Mucosa of descending colon (tissue), 3 donors: ENCODE measurements at regions not wholly inside any gene's neighbourhood (a gene's known extent, or its start where the extent isn't known, plus 50 kb on each side); places are given as distances from the start of the nearest gene placed in this dataset.

ENCODE experiments used
- ATAC-seq: fragments of 200-7000 bp; cut with Tn5 transposase; one replicate; pipeline ENCODE4 v1.9.1; 2020; ENCODE audit warnings: mild to moderate bottlenecking, moderate library complexity
- DNase-seq, 3 donors: peaks; one replicate each; pipeline ENCODE4 v3.0.0-alpha.2; 2020
- H3K36me3 ChIP-seq: fragments of 200-600 bp; one replicate; pipeline ENCODE4 v1.8.0; 2021; ENCODE audit warnings: low read depth, mild to moderate bottlenecking
- H3K4me1 ChIP-seq: fragments of 200-600 bp; one replicate; pipeline ENCODE4 v1.8.0; 2021; ENCODE audit warnings: low read depth, mild to moderate bottlenecking
- H3K4me3 ChIP-seq: fragments of 200-600 bp; one replicate; pipeline ENCODE4 v1.8.0; 2021; ENCODE audit warnings: mild to moderate bottlenecking
- H3K9me3 ChIP-seq: fragments of 200-600 bp; one replicate; pipeline ENCODE4 v1.8.0; 2021; ENCODE audit warnings: mild to moderate bottlenecking
- intact Hi-C, 2 donors: fragments of 100-400 bp; cut with DNase I in 1 of 2; cut with micrococcal nuclease in 1 of 2; formaldehyde crosslinking; loops; one replicate each; pipeline versions ENCODE4 v1.11.0 to v1.11.1; 2022; cut with DNase I, micrococcal nuclease
- TF ChIP-seq, protein P1 (sequence below): fragments of 200-600 bp; IDR thresholded peaks from one replicate; pipeline ENCODE4 v1.8.0; 2022; ENCODE audit warnings: antibody characterized with exemption, mild to moderate bottlenecking
- donor health status: DM: no; HTN: no; CAD: no; lungs with moderate emphysema.
- donor health status: DM: no; HTN: no; CAD: no.
- donor health status: DM: no; HTN: yes; CAD: no.

DNA sequence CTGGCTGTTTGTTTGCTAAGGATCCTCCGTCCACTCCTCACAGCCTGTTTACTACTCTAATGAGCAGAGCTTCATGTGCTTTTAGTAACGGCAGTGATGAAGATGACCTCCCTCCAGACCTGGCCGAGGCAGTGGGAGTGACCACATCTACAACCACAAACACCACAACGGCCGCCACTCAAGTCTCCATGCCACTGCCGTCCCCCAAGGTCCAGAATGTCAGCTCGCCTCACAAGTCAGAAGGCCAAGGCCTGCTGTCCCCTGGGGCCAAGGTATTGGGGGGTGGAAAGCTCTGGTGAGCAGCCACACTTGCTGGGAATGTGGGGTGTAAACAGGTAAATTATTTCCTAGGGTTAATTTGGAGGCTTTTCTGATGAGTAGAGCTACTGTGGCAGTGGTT, 926.4 kb downstream of the IPMK start:
- Histone ChIP-seq H3K36me3 (no peaks in the 10 kb centered on the region), H3K4me1 (no peaks in the 10 kb centered on the region), H3K4me3 (no peak overlapping the region), H3K9me3 (peaks cover 25% of the 10 kb centered on the region)
- TF ChIP-seq, protein P1, sequence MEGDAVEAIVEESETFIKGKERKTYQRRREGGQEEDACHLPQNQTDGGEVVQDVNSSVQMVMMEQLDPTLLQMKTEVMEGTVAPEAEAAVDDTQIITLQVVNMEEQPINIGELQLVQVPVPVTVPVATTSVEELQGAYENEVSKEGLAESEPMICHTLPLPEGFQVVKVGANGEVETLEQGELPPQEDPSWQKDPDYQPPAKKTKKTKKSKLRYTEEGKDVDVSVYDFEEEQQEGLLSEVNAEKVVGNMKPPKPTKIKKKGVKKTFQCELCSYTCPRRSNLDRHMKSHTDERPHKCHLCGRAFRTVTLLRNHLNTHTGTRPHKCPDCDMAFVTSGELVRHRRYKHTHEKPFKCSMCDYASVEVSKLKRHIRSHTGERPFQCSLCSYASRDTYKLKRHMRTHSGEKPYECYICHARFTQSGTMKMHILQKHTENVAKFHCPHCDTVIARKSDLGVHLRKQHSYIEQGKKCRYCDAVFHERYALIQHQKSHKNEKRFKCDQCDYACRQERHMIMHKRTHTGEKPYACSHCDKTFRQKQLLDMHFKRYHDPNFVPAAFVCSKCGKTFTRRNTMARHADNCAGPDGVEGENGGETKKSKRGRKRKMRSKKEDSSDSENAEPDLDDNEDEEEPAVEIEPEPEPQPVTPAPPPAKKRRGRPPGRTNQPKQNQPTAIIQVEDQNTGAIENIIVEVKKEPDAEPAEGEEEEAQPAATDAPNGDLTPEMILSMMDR = no peak
- intact Hi-C loops = no loop called here
- ATAC-seq (no peak), DNase-seq (no peak)

DNA sequence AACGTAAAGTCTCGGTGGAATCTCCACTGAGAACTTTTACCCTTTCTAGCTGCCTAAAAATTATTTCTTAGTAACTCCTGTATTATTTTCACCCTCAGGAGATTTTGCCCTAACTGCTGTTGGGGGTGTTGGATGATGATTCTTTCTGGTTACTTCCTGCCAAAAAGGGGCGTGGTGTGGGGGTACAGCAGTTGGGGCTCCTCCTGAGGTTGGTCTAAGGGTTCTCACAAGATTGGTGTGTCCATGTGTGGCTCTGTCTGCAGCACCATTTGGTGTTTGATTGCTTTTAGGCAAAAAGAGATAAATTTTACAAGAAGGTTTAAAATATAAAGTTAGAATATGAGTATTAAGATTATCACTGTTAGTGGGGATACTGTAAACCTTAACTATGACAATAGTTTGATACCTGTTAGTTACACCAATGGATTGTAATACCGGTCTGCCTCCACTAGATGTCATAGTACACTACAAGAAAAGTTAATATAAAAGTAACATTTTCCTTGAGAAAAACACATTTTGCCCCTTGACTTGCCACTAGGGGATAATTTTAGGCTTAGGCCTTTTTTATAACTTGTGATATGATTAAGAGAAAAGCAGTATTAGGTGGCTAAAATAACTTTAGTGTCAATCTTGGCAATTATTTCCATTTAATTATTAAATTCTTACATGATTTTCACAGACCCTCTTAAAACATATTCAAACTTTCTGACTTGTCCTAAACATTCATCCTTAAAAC, 928.7 kb downstream of the IPMK start:
- Histone ChIP-seq H3K36me3 (no peaks in the 10 kb centered on the region), H3K9me3 (peaks cover 12% of the 10 kb centered on the region), H3K4me3 (no peak overlapping the region), H3K4me1 (no peaks in the 10 kb centered on the region)
- no peak for ATAC-seq
- TF ChIP-seq, protein P1 = peak; percentile 45
- intact Hi-C loops = loop anchor here in 1 of 2 donors (10.0 kb wide), 1 partner anchor 726 kb away; no protein-coding TSS in a partner anchor
- DNase-seq = peak in 1 of 3 donors; percentile 44

DNA sequence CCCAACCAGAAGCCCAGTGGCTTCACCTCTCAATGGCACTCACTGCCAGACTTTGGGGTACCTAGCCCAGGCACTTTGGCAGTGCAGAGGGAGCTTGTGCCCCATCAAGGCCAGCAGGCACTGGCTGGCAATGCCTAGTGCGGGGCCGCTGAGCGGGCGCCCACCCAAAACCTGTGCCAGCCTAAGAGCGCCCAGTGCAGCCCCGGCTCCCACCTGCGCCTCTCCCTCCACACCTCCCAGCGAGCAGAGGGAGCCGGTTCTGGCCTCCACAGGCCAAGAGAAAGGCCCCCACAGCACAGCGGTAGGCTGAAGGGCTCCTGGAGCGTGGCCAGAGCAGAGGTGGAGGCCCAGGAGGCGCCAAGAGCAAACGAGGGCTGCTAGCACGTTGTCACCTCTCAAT, 930.8 kb downstream of the IPMK start:
- ATAC-seq = no peak
- Histone ChIP-seq H3K9me3 (no peaks in the 10 kb centered on the region), H3K4me3 (no peak overlapping the region), H3K36me3 (no peaks in the 10 kb centered on the region), H3K4me1 (no peaks in the 10 kb centered on the region)
- TF ChIP-seq, protein P1 = no peak
- intact Hi-C loops = loop anchor here in 1 of 2 donors (10.0 kb wide), 1 partner anchor 728 kb away; no protein-coding TSS in a partner anchor
- no peak for DNase-seq

DNA sequence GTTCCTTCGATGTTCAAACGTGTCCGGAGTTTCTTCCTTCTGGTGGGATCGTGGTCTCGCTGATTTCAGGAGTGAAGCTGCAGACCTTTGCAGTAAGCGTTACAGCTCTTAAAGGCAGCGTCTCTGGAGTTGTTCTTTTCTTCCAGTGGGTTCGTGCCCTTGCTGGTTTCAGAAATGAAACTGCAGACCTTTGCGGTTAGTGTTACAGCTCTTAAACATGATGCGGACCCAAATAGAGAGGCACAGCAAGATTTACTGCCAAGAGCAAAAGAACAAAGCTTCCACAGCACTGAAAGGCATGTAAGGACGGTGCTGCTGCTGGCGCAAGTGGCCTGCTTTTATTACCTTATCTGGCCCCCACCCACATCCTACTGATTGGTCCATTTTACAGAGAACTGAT, 931.4 kb downstream of the IPMK start:
- ATAC-seq (no peak), DNase-seq (no peak)
- intact Hi-C loops = loop anchor here in 1 of 2 donors (10.0 kb wide), 1 partner anchor 728 kb away; no protein-coding TSS in a partner anchor
- no peaks in the 10 kb centered on the region for H3K9me3 ChIP-seq
- H3K36me3 ChIP-seq = no peaks in the 10 kb centered on the region
- H3K4me3 ChIP-seq = no peak overlapping the region
- TF ChIP-seq, protein P1 = no peak
- no peaks in the 10 kb centered on the region for H3K4me1 ChIP-seq

DNA sequence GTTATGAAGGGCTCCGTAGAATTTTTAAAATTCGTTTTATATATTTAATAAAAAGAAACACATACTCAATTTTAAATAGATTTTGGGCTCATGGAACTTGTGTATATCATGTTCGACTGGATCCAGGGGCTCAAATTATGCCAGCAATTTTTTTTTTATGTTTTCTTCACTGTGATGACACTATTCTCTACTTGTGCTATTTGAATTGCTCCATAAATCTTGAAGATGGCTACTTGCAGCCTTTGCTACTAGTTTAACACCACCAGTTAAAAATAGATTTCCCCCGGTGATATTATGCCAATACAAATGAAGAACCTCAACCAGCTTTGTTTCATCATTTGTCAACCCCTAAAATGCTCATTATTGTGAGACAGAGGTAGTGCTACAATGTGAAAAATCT, 933.2 kb downstream of the IPMK start:
- Histone ChIP-seq H3K36me3 (no peaks in the 10 kb centered on the region), H3K9me3 (no peaks in the 10 kb centered on the region), H3K4me1 (no peaks in the 10 kb centered on the region), H3K4me3 (no peak overlapping the region)
- TF ChIP-seq, protein P1 = no peak
- ATAC-seq (no peak), DNase-seq (no peak)
- intact Hi-C loops = loop anchor here in 1 of 2 donors (10.0 kb wide), 1 partner anchor 730 kb away; no protein-coding TSS in a partner anchor
